ENCODE measurements at regions not wholly inside any gene's neighbourhood (a gene's known extent, or its start where the extent isn't known, plus 50 kb on each side); places are given as distances from the start of the nearest gene placed in this dataset.

GRCh38 chr12:118748478-118749380 is 232.6 kb upstream of the SRRM4 start:
- no peak for TF ChIP-seq CTCF (IDR thresholded peaks at IDR 0.05)
- no peaks in the 10 kb centered on the region for H3K4me1 ChIP-seq
- H2AFZ ChIP-seq: no peak overlapping the region
- H3K79me2 ChIP-seq: no peaks in the 10 kb centered on the region
- no peak overlapping the region for H3K4me3 ChIP-seq (ENCODE audit: low read depth, low read length)
- H3K9ac ChIP-seq: no peak overlapping the region
- H3K4me2 ChIP-seq (ENCODE audit: low read length): no peak overlapping the region
- no peak overlapping the region for H3K27ac ChIP-seq
- no peaks in the 10 kb centered on the region for H3K27me3 ChIP-seq (ENCODE audit: control insufficient read depth, insufficient read depth, low read length)
- no peaks in the 10 kb centered on the region for H3K9me3 ChIP-seq (ENCODE audit: control insufficient read depth, low read length)
- H3K36me3 ChIP-seq (ENCODE audit: control insufficient read depth, insufficient read depth, low read length): no peaks in the 10 kb centered on the region

GRCh38 chr12:118749646-118750045 is 231.7 kb upstream of the SRRM4 start:
- H3K27ac ChIP-seq: no peak overlapping the region
- H3K27me3 ChIP-seq (ENCODE audit: control insufficient read depth, insufficient read depth, low read length): no peaks in the 10 kb centered on the region
- no peak for TF ChIP-seq CTCF (IDR thresholded peaks at IDR 0.05)

GRCh38 chr12:118750666-118751065 is 230.7 kb upstream of the SRRM4 start:
- Histone ChIP-seq H3K79me2 (no peaks in the 10 kb centered on the region), H3K9ac (no peak overlapping the region), H2AFZ (no peak overlapping the region), H3K4me3 (ENCODE audit: low read depth, low read length) (no peak overlapping the region), H3K27ac (no peak overlapping the region), H3K4me1 (no peaks in the 10 kb centered on the region), H3K36me3 (ENCODE audit: control insufficient read depth, insufficient read depth, low read length) (no peaks in the 10 kb centered on the region), H3K27me3 (ENCODE audit: control insufficient read depth, insufficient read depth, low read length) (no peaks in the 10 kb centered on the region), H3K9me3 (ENCODE audit: control insufficient read depth, low read length) (no peaks in the 10 kb centered on the region), H3K4me2 (ENCODE audit: low read length) (no peak overlapping the region)
- no peak for TF ChIP-seq CTCF (IDR thresholded peaks at IDR 0.05)

More at GRCh38 chr12:118749646-118750045, 231.7 kb upstream of the SRRM4 start:
- no peak overlapping the region for H3K4me3 ChIP-seq (ENCODE audit: low read depth, low read length)
- no peaks in the 10 kb centered on the region for H3K4me1 ChIP-seq
- no peak overlapping the region for H2AFZ ChIP-seq
- no peaks in the 10 kb centered on the region for H3K79me2 ChIP-seq
- H3K9me3 ChIP-seq (ENCODE audit: control insufficient read depth, low read length): no peaks in the 10 kb centered on the region
- no peaks in the 10 kb centered on the region for H3K36me3 ChIP-seq (ENCODE audit: control insufficient read depth, insufficient read depth, low read length)
- H3K4me2 ChIP-seq (ENCODE audit: low read length): no peak overlapping the region
- H3K9ac ChIP-seq: no peak overlapping the region

GRCh38 chr12:118751355-118751754 is 230.0 kb upstream of the SRRM4 start:
- no peak overlapping the region for H3K27ac ChIP-seq
- no peak overlapping the region for H2AFZ ChIP-seq
- no peak overlapping the region for H3K9ac ChIP-seq
- no peaks in the 10 kb centered on the region for H3K27me3 ChIP-seq (ENCODE audit: control insufficient read depth, insufficient read depth, low read length)
- H3K36me3 ChIP-seq (ENCODE audit: control insufficient read depth, insufficient read depth, low read length): no peaks in the 10 kb centered on the region
- H3K79me2 ChIP-seq: no peaks in the 10 kb centered on the region
- H3K4me2 ChIP-seq (ENCODE audit: low read length): no peak overlapping the region
- no peaks in the 10 kb centered on the region for H3K9me3 ChIP-seq (ENCODE audit: control insufficient read depth, low read length)
- H3K4me3 ChIP-seq (ENCODE audit: low read depth, low read length): no peak overlapping the region
- no peaks in the 10 kb centered on the region for H3K4me1 ChIP-seq
- no peak for TF ChIP-seq CTCF (IDR thresholded peaks at IDR 0.05)

- no peak for TF ChIP-seq CTCF (IDR thresholded peaks at IDR 0.05)
- no peaks in the 10 kb centered on the region for H3K36me3 ChIP-seq (ENCODE audit: control insufficient read depth, insufficient read depth, low read length)
Observed at GRCh38 chr12:118760623-118761022, 220.7 kb upstream of the SRRM4 start.

More at GRCh38 chr12:118760623-118761022, 220.7 kb upstream of the SRRM4 start:
- Histone ChIP-seq H3K4me2 (ENCODE audit: low read length) (no peak overlapping the region), H2AFZ (no peak overlapping the region), H3K27ac (no peak overlapping the region), H3K4me3 (ENCODE audit: low read depth, low read length) (no peak overlapping the region), H3K79me2 (no peaks in the 10 kb centered on the region), H3K9ac (no peak overlapping the region), H3K27me3 (ENCODE audit: control insufficient read depth, insufficient read depth, low read length) (no peaks in the 10 kb centered on the region), H3K9me3 (ENCODE audit: control insufficient read depth, low read length) (no peaks in the 10 kb centered on the region), H3K4me1 (no peaks in the 10 kb centered on the region)
